Prostate gland (tissue), 2 donors: ENCODE measurements at regions not wholly inside any gene's neighbourhood (a gene's known extent, or its start where the extent isn't known, plus 50 kb on each side); places are given as distances from the start of the nearest gene placed in this dataset.
"Not testable (repeated sequence)": the region's sequence is repeated elsewhere in the genome, so short reads cannot be mapped to it uniquely, and the experiment has no call there.

ENCODE experiments used
- POLR2A ChIP-seq: fragments of 450-650 bp; IDR thresholded peaks from one replicate; pipeline ENCODE4 v1.6.1; 2016; ENCODE audit warnings: antibody characterized with exemption, mild to moderate bottlenecking
- TF ChIP-seq, protein P1 (sequence below), 4 experiments: fragments of 200-600 bp in 2 of 4; fragments of 450-650 bp in 2 of 4; sonication (generic) in 2 of 4; IDR thresholded peaks; 1 replicate in 3 of 4; 2 replicates in 1 of 4; pipeline ENCODE4 v1.5.1; 2016 to 2019; ENCODE audit warnings: antibody characterized with exemption in 4 of 4, mild to moderate bottlenecking in 2 of 4, moderate library complexity in 2 of 4

DNA sequence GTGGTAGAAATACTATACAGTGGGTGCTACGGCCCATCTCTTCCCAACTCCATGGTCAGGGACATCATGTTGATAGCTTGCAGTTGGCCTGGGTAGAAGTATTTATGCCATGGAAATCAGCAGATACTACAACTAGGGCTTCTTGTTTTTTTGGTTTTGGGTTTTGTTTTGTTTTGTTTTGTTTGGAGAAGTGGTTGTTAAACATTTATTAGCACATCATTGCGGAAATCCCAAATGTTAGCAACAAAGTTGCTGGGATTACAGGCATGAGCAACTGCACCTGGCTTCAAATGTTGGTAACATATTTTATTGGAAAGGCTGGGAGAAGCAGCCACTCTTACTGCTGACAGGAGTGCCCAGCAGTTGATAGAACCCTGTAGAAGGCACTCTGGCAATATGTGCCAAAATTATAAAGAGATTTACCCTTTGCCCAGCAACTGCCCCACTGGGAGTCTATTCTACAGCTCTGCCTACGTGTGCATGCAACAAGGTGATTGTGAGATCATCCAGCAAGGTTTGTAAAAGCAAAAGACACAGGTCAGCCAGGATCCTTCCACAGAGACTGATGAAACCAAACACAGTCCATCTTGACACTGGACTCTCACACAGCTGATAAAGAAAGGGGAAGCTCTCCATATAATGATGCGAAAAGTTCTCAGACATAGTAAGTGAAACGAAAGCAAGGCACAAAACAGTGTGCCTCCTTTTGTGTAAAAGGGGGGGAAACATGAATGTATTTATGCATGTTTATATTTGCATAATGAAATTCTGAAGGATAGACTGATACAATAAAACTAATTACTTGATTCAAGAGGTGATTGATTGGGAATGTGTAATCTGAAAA lies 314.4 kb downstream of the ANAPC1 start:
- not testable (repeated sequence) for TF ChIP-seq POLR2A
- TF ChIP-seq, protein P1, sequence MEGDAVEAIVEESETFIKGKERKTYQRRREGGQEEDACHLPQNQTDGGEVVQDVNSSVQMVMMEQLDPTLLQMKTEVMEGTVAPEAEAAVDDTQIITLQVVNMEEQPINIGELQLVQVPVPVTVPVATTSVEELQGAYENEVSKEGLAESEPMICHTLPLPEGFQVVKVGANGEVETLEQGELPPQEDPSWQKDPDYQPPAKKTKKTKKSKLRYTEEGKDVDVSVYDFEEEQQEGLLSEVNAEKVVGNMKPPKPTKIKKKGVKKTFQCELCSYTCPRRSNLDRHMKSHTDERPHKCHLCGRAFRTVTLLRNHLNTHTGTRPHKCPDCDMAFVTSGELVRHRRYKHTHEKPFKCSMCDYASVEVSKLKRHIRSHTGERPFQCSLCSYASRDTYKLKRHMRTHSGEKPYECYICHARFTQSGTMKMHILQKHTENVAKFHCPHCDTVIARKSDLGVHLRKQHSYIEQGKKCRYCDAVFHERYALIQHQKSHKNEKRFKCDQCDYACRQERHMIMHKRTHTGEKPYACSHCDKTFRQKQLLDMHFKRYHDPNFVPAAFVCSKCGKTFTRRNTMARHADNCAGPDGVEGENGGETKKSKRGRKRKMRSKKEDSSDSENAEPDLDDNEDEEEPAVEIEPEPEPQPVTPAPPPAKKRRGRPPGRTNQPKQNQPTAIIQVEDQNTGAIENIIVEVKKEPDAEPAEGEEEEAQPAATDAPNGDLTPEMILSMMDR (IDR thresholded peaks at IDR 0.05) = not testable (repeated sequence)
